Upper lobe of left lung (tissue), 6 donors: ENCODE measurements at regions not wholly inside any gene's neighbourhood (a gene's known extent, or its start where the extent isn't known, plus 50 kb on each side); places are given as distances from the start of the nearest gene placed in this dataset.

Experiments used
- ATAC-seq, 2 donors: fragments of 200-7000 bp; cut with Tn5 transposase; one replicate each; pipeline ENCODE4 v1.9.1; 2022; ENCODE audit warnings: mild to moderate bottlenecking in 2 of 2, moderate library complexity in 2 of 2; ENCODE audit not compliant: low FRiP score in 2 of 2
- DNase-seq, 2 donors: peaks; one replicate each; pipeline ENCODE4 v3.0.0-alpha.2; 2019 to 2020
- H3K27ac ChIP-seq, 4 donors: fragments of 200-600 bp; sonication (generic); one replicate each; pipeline ENCODE4 v1.5.1; 2016 to 2019
- H3K27me3 ChIP-seq, 4 donors: fragments of 200-600 bp; sonication (generic); one replicate each; pipeline ENCODE4 v1.5.1; 2017 to 2019
- H3K36me3 ChIP-seq, 4 donors: fragments of 200-600 bp; sonication (generic); one replicate each; pipeline ENCODE4 v1.5.1; 2016 to 2019
- H3K4me1 ChIP-seq, 4 donors: fragments of 200-600 bp; sonication (generic); one replicate each; pipeline ENCODE4 v1.5.1; 2018 to 2019
- H3K4me3 ChIP-seq, 4 donors: fragments of 200-600 bp; sonication (generic); one replicate each; pipeline ENCODE4 v1.5.1; 2017 to 2019; ENCODE audit warnings: mild to moderate bottlenecking in 2 of 4, moderate library complexity in 1 of 4
- H3K9me3 ChIP-seq, 4 donors: fragments of 200-600 bp; sonication (generic); one replicate each; pipeline ENCODE4 v1.5.1; 2018 to 2019
- CTCF ChIP-seq, 6 experiments: fragments of 450-650 bp in 4 of 6; fragments of 200-600 bp in 2 of 6; sonication (generic) in 2 of 6; IDR thresholded peaks; one replicate each; pipeline ENCODE4 v1.5.1; 2016 to 2019; ENCODE audit warnings: antibody characterized with exemption in 6 of 6
- EP300 ChIP-seq, 4 donors: sonication (generic); formaldehyde crosslinking; IDR thresholded peaks; one replicate each; pipeline ENCODE4 v1.5.1; 2017; ENCODE audit warnings: antibody characterized with exemption in 4 of 4, control low read depth in 2 of 4
- POLR2A ChIP-seq, 4 donors: fragments of 450-650 bp; IDR thresholded peaks; one replicate each; pipeline ENCODE4 v1.5.1; 2016 to 2017; ENCODE audit warnings: antibody characterized with exemption in 4 of 4, mild to moderate bottlenecking in 2 of 4
- POLR2AphosphoS5 ChIP-seq, 2 donors: sonication (generic); formaldehyde crosslinking; IDR thresholded peaks; one replicate each; pipeline ENCODE4 v1.5.1; 2017; ENCODE audit warnings: antibody characterized with exemption in 2 of 2
- whole genome bisulfite sequencing, 2 donors: methylation state at CpG; one replicate each; pipeline ENCODE4 v1.1.5; 2017 to 2018; 5-methylcytosine and 5-hydroxymethylcytosine counted together
- donor health status: DM: no; HTN: no; CAD: no; lungs with moderate emphysema.
- donor health status: DM: no; HTN: yes; CAD: no; lungs with severe emphysema.

- H3K27ac ChIP-seq, result no peak overlapping the region
- no peaks in the 10 kb centered on the region for H3K9me3 ChIP-seq
- DNase-seq (no peak), ATAC-seq (no peak)
- no peaks in the 10 kb centered on the region for H3K27me3 ChIP-seq
- 78 to 82% methylated on average over 5 of the region's 5 CpGs for WGBS, 2 donors
- H3K4me1 ChIP-seq, result no peaks in the 10 kb centered on the region
- H3K36me3 ChIP-seq, result no peaks in the 10 kb centered on the region
- TF ChIP-seq POLR2AphosphoS5 (IDR thresholded peaks at IDR 0.05) (no peak), EP300 (IDR thresholded peaks at IDR 0.05) (no peak), POLR2A (IDR thresholded peaks at IDR 0.05) (no peak), CTCF (IDR thresholded peaks at IDR 0.05) (no peak)
- H3K4me3 ChIP-seq, result no peak overlapping the region
Measured at GRCh38 chr18:60163622-60164021, 209.0 kb downstream of the MC4R start.

DNA sequence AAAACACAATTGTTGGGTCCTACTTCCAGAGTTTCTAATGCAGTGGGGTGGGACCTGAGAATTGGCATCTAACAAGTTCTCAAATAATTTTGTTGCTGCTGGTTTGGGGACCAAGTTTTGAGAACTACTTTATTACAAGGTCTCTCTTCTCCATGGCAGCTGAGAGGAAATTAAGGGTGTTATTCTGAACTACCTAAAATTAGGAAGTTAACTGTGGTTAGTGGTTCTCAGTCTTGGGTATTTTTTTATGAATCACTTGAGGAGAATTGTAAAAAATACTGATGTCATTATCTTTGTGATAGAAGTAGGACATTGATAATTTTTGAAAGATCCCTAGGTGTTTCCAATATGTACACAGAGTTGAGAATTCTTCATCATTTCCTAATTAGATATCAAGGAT is 210.2 kb downstream of the MC4R start:
- TF ChIP-seq POLR2A (IDR thresholded peaks at IDR 0.05) (no peak), POLR2AphosphoS5 (IDR thresholded peaks at IDR 0.05) (no peak), CTCF (IDR thresholded peaks at IDR 0.05) (no peak), EP300 (IDR thresholded peaks at IDR 0.05) (no peak)
- H3K4me1 ChIP-seq, result no peaks in the 10 kb centered on the region
- no peak overlapping the region for H3K27ac ChIP-seq
- no peak overlapping the region for H3K4me3 ChIP-seq
- H3K9me3 ChIP-seq, result no peaks in the 10 kb centered on the region
- no peaks in the 10 kb centered on the region for H3K36me3 ChIP-seq
- no peak for DNase-seq
- no peak for ATAC-seq
- H3K27me3 ChIP-seq, result no peaks in the 10 kb centered on the region

GRCh38 chr18:60157810-60158209 is 214.8 kb downstream of the MC4R start:
- no peak for TF ChIP-seq POLR2A (IDR thresholded peaks at IDR 0.05)
- TF ChIP-seq EP300 (IDR thresholded peaks at IDR 0.05), result no peak
- no peaks in the 10 kb centered on the region for H3K27me3 ChIP-seq
- H3K36me3 ChIP-seq, result no peaks in the 10 kb centered on the region
- H3K9me3 ChIP-seq, result no peaks in the 10 kb centered on the region
- ATAC-seq, result no peak
- H3K4me1 ChIP-seq, result no peaks in the 10 kb centered on the region
- WGBS, 2 donors, result 49 to 54% methylated on average over 3 of the region's 3 CpGs
- H3K4me3 ChIP-seq, result no peak overlapping the region
- DNase-seq, result no peak
- H3K27ac ChIP-seq, result no peak overlapping the region

DNA sequence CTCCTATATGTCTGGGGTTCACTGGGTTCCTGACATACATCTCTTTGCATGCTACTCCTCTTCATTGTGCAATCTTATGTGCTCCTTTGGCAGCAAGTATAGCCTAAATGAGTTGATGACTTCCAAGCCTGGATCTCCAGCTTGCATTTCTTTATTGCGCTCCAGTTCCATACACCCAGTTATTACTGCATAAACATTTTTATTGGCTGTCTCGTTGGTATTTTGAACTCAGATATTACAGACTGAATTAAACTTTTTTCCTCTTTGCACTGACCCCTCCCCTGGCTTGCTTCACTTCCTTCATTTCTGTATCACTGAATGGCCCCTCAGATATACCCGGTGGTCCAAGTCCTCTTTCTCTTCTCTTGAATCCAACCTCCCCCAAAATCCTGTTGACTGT is 219.2 kb downstream of the MC4R start:
- no peaks in the 10 kb centered on the region for H3K9me3 ChIP-seq
- TF ChIP-seq EP300 (IDR thresholded peaks at IDR 0.05) (no peak), POLR2AphosphoS5 (IDR thresholded peaks at IDR 0.05) (no peak), CTCF (IDR thresholded peaks at IDR 0.05) (no peak), POLR2A (IDR thresholded peaks at IDR 0.05) (no peak)
- H3K27ac ChIP-seq, result no peak overlapping the region
- H3K27me3 ChIP-seq, result no peaks in the 10 kb centered on the region
- ATAC-seq, result no peak
- no peak for DNase-seq
- no peaks in the 10 kb centered on the region for H3K4me1 ChIP-seq
- no peak overlapping the region for H3K4me3 ChIP-seq
- H3K36me3 ChIP-seq, result no peaks in the 10 kb centered on the region
- 77 to 85% methylated on average over 3 of the region's 3 CpGs for WGBS, 2 donors

DNA sequence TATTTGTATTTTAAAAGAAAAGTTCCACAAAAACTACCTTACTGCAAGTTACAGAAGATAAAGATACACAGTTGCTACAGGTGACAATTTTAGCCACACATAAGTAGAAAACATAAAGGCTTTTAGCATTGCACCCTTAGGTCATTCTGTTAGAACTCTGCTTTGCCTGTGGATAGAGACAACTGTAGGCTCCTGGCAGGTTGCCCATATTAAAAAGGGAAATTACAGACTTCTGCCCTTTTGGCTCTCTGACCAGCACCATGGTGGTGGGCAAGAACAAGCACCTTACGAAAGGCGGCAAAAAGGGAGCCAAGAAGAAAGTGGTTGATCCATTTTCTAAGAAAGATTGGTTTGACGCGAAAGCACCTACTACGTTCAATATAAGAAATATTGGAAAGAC is 223.3 kb downstream of the MC4R start:
- DNase-seq (no peak), ATAC-seq (no peak)
- no peak overlapping the region for H3K4me3 ChIP-seq
- WGBS, 2 donors, result 90 to 95% methylated on average over 5 of the region's 5 CpGs
- no peaks in the 10 kb centered on the region for H3K27me3 ChIP-seq
- no peaks in the 10 kb centered on the region for H3K36me3 ChIP-seq
- no peaks in the 10 kb centered on the region for H3K9me3 ChIP-seq
- H3K27ac ChIP-seq, result no peak overlapping the region
- peaks cover 0 to 4% (median 0%) of the 10 kb centered on the region in 4 donors for H3K4me1 ChIP-seq
- TF ChIP-seq POLR2AphosphoS5 (IDR thresholded peaks at IDR 0.05) (no peak), CTCF (IDR thresholded peaks at IDR 0.05) (no peak), EP300 (IDR thresholded peaks at IDR 0.05) (no peak), POLR2A (IDR thresholded peaks at IDR 0.05) (no peak)
